Neuron (in vitro differentiated cells): ENCODE measurements at regions not wholly inside any gene's neighbourhood (a gene's known extent, or its start where the extent isn't known, plus 50 kb on each side); places are given as distances from the start of the nearest gene placed in this dataset.

Source experiments
- H2AFZ ChIP-seq: one replicate; pipeline ENCODE4 v1.6.1; 2013; ENCODE audit warnings: low read depth, mild to moderate bottlenecking, inconsistent platforms, low read length, moderate library complexity
- H3K27me3 ChIP-seq: one replicate; pipeline ENCODE4 v1.6.1; 2013; ENCODE audit warnings: low read length; ENCODE audit not compliant: insufficient read depth
- H3K36me3 ChIP-seq: one replicate; pipeline ENCODE4 v1.6.1; 2013; ENCODE audit warnings: low read length; ENCODE audit not compliant: insufficient read depth
- H3K4me1 ChIP-seq: one replicate; pipeline ENCODE4 v1.6.1; 2013; ENCODE audit warnings: low read length; ENCODE audit not compliant: insufficient read depth
- H3K4me3 ChIP-seq: 2 replicates; pipeline ENCODE4 v1.5.1; 2013; ENCODE audit warnings: mild to moderate bottlenecking, low read length, moderate library complexity
- H3K9me3 ChIP-seq: one replicate; pipeline ENCODE4 v1.6.1; 2013; ENCODE audit warnings: low read length

DNA sequence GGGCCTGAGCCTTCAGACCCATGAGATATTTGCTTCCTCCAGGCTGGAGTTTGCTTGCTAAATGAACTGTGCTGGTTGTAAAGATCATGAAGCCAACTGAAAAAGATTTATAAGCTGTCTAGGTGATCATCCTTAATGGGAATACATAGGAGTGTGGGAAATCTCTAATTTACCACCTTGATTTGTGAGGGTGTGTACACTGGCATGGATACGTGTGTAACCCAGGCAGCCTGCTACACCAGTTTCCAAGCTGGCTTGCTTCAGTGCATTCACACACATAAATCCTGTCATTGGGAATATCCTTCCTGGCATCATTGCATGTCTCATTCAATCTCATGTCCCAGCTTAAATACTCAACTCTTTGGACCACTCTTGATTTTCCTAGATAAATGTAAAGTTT is 57.6 kb upstream of the GNG12 start:
- Histone ChIP-seq H3K9me3 (no peaks in the 10 kb centered on the region), H3K36me3 (no peaks in the 10 kb centered on the region), H3K4me1 (peaks cover 24% of the 10 kb centered on the region), H3K4me3 (no peak overlapping the region), H2AFZ (no peak overlapping the region), H3K27me3 (no peaks in the 10 kb centered on the region)

DNA sequence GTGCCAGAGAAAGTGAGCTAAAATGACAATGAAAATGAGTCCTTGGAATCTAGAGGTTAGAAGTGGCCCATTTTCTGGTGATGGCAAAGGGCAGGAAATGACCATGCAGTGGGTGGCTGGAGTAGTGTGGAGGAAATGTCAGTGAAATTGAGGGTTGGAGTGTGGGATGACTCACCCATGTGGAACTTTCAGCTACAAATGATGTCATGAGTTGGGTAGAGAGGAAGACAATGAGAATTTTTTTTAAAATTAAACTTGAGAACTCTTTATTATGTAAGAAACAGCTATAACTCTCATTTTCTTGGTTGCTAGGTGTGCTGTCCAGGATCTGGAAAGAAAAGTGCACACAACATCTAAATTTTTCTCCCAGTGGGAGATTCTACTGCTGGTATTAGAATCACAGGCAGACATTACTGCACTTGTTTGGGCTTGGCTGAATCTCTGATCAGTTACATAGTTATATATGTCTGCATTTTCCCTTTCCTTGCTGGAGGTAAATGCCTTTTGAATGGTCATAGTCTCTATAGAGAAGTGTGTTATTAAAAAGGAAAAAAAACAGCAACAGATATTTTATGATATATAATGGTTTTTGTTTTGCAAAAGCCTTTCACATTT is 56.8 kb upstream of the GNG12 start:
- Histone ChIP-seq H3K4me3 (no peak overlapping the region), H2AFZ (no peak overlapping the region), H3K9me3 (no peaks in the 10 kb centered on the region), H3K36me3 (no peaks in the 10 kb centered on the region), H3K4me1 (peaks cover 24% of the 10 kb centered on the region), H3K27me3 (no peaks in the 10 kb centered on the region)

DNA sequence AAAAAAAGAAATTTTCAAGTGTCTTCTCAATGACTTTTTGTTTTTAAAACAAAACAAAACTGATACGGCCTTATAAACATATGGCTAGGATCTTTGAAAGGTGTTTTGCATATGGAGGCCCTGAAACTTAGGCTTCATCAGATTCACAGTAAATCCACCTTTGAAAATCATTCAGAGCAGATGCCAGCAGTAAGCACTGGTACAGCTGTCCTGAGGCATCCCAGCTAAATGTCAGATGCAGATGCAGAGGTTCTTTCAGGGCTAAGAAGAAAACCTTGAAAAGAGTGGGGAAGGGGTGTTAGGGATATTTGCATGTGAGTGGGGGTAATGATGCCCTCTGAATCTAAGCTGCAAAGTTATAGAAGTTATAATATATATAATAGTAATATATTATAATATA is 56.2 kb upstream of the GNG12 start:
- Histone ChIP-seq H3K4me1 (peaks cover 24% of the 10 kb centered on the region), H2AFZ (no peak overlapping the region), H3K4me3 (no peak overlapping the region), H3K27me3 (no peaks in the 10 kb centered on the region), H3K36me3 (no peaks in the 10 kb centered on the region), H3K9me3 (no peaks in the 10 kb centered on the region)

DNA sequence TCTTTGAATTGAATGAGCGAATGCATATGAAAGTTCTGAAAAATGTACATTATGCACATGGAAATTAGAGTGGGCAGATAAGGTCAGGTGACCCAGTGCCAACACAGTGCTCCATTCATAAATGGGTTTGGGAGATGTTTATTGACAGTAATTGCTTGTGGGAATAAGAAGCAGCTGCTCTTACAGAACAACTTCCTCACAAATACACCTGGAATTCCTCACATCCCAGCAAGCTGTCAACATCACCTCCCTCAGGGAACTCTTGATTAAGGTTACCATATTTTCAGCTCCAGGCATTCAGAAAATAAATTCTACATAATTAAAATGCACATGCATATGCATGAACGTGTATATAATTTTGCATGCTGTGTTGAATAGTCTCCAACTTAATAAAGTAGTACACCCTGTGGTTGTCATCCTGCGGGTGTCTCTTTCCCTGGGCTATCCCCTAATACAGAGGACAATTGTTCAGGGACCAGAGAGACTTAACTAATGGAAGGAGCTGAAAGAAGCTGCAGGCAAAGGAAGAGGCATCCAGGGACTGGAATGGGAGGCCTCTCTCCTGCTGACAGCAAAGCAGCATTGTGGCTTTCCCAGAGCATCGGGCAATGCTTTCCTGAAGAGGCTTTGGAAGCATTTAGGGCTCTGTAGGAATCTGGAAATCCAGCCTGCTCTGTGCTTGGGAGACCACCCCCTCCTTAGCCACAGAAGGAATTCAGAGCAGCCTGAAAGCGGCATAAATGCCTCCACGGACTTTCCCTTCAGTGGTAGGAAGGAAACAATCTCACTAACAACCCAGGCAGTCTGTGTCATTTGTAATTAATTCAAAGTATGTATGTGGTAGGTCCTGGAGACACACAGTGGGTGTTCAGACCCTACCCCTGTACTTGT is 55.2 kb upstream of the GNG12 start:
- Histone ChIP-seq H3K4me1 (peaks cover 24% of the 10 kb centered on the region), H3K9me3 (no peaks in the 10 kb centered on the region), H3K4me3 (no peak overlapping the region)

DNA sequence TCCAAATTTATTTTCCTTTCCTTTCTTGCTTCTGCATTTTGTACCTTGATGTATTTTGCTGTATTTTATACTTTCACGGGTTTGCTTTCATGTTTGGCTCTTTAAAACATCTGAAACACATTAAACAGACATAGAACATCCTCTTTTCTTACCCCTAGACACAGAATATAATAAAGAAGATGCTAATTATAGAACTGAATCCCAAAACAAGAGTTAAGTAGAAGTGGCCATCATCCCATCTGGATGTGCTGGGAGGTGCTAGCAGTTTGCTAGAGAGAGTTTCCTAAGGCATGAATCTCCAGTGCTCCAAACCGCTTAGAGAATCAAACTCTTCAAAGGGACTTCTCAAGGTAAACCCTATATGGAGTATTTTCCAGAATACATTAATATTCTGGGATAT is 53.9 kb upstream of the GNG12 start:
- Histone ChIP-seq H3K4me3 (no peak overlapping the region), H3K36me3 (no peaks in the 10 kb centered on the region), H3K9me3 (no peaks in the 10 kb centered on the region), H3K4me1 (peaks cover 16% of the 10 kb centered on the region), H3K27me3 (no peaks in the 10 kb centered on the region), H2AFZ (no peak overlapping the region)

More for the DNA sequence above, 55.2 kb upstream of the GNG12 start:
- Histone ChIP-seq H3K36me3 (no peaks in the 10 kb centered on the region), H3K27me3 (no peaks in the 10 kb centered on the region), H2AFZ (no peak overlapping the region)

DNA sequence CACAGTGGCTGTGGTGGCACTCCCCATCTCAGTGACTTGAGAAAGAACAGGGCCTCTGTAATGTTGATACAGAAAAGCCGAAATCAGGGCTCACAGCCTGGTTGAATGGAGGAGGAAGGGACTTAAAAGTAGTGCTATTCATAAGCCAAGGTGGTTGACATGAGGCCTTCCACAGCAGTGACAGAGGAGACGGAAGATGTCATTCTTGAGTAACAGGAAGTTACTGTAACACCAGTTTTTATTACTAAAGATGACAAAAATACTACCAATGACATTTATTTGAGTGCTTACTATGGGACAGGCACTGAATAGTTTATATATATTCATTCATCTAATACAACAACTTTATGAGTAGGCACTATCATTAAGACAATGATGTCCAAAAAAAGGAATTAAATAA is 52.8 kb upstream of the GNG12 start:
- peaks cover 16% of the 10 kb centered on the region for H3K4me1 ChIP-seq
- H3K9me3 ChIP-seq, result no peaks in the 10 kb centered on the region
- H2AFZ ChIP-seq, result no peak overlapping the region
- no peaks in the 10 kb centered on the region for H3K36me3 ChIP-seq
- no peaks in the 10 kb centered on the region for H3K27me3 ChIP-seq
- no peak overlapping the region for H3K4me3 ChIP-seq

DNA sequence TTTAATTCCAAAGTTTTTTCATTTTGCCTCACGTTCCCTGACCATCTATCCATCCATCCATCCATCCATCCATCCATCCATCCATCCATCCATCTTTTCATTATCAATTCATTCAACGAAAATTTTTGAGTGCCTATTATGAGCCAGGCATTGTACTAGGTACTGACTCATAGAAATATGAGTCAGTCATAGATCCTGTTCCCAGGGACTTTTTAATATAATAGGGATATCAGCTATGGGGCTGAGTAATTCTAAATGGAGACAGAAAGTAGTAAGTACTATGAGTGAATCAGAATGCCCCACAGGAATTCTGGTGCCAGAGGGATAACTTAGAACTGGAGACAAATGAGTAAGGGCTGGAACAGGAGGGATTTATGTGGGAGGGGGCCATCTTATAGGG is 49.8 kb upstream of the GNG12 start:
- no peak overlapping the region for H3K4me3 ChIP-seq

More for the DNA sequence above, 49.8 kb upstream of the GNG12 start:
- Histone ChIP-seq H3K27me3 (no peaks in the 10 kb centered on the region), H3K36me3 (no peaks in the 10 kb centered on the region), H3K4me1 (no peaks in the 10 kb centered on the region), H2AFZ (no peak overlapping the region), H3K9me3 (no peaks in the 10 kb centered on the region)
